Activated T-cell treated with anti-CD3 and anti-CD28 coated beads, Interleukin-2, amount 50 U/mL, for 24 hours (primary cell): ENCODE measurements at regions not wholly inside any gene's neighbourhood (a gene's known extent, or its start where the extent isn't known, plus 50 kb on each side); places are given as distances from the start of the nearest gene placed in this dataset.
"Not testable (repeated sequence)": the region's sequence is repeated elsewhere in the genome, so short reads cannot be mapped to it uniquely, and the experiment has no call there.

Experiments used
- DNase-seq: peaks from one replicate; pipeline ENCODE4 v3.0.0-alpha.2; 2020
- H3K27ac Mint-ChIP-seq: 2 replicates; pipeline ENCODE4 v1.8.0; 2020; ENCODE audit warnings: mild to moderate bottlenecking, mixed read lengths
- H3K27me3 Mint-ChIP-seq: 2 replicates; pipeline ENCODE4 v1.8.0; 2020; ENCODE audit warnings: mixed read lengths
- H3K36me3 Mint-ChIP-seq: 2 replicates; pipeline ENCODE4 v1.8.0; 2020; ENCODE audit warnings: low read depth, mixed read lengths
- H3K4me1 Mint-ChIP-seq: 2 replicates; pipeline ENCODE4 v1.8.0; 2020; ENCODE audit warnings: low read depth, mixed read lengths
- H3K4me3 Mint-ChIP-seq: 2 replicates; pipeline ENCODE4 v1.8.0; 2020; ENCODE audit warnings: mild to moderate bottlenecking, moderate library complexity, mixed read lengths
- H3K9me3 Mint-ChIP-seq: 2 replicates; pipeline ENCODE4 v1.8.0; 2020; ENCODE audit warnings: mixed read lengths

- H3K27ac Mint-ChIP-seq = no peak overlapping the region
- no peak for DNase-seq
- no peaks in the 10 kb centered on the region for H3K36me3 Mint-ChIP-seq
- no peaks in the 10 kb centered on the region for H3K9me3 Mint-ChIP-seq
- no peak overlapping the region for H3K4me3 Mint-ChIP-seq
- no peaks in the 10 kb centered on the region for H3K4me1 Mint-ChIP-seq
- H3K27me3 Mint-ChIP-seq = peaks cover 4% of the 10 kb centered on the region
Observed at GRCh38 chr11:71097506-71098240, 154.7 kb downstream of the SHANK2 start.

- no peak for DNase-seq
- Mint-ChIP-seq H3K27me3 (peaks cover 4% of the 10 kb centered on the region), H3K36me3 (no peaks in the 10 kb centered on the region), H3K9me3 (no peaks in the 10 kb centered on the region), H3K4me3 (no peak overlapping the region), H3K4me1 (no peaks in the 10 kb centered on the region), H3K27ac (no peak overlapping the region)
Observed at GRCh38 chr11:71096751-71097388, 155.5 kb downstream of the SHANK2 start.

GRCh38 chr11:71095294-71095850 is 157.0 kb downstream of the SHANK2 start:
- Mint-ChIP-seq H3K4me3 (no peak overlapping the region), H3K4me1 (no peaks in the 10 kb centered on the region), H3K27ac (no peak overlapping the region), H3K9me3 (no peaks in the 10 kb centered on the region), H3K36me3 (no peaks in the 10 kb centered on the region), H3K27me3 (peaks cover 4% of the 10 kb centered on the region)
- no peak for DNase-seq

GRCh38 chr11:71094296-71095077 is 157.9 kb downstream of the SHANK2 start:
- H3K36me3 Mint-ChIP-seq = no peaks in the 10 kb centered on the region
- H3K9me3 Mint-ChIP-seq = no peaks in the 10 kb centered on the region
- H3K4me1 Mint-ChIP-seq = no peaks in the 10 kb centered on the region
- H3K27me3 Mint-ChIP-seq = peaks cover 4% of the 10 kb centered on the region
- no peak overlapping the region for H3K27ac Mint-ChIP-seq
- no peak for DNase-seq
- no peak overlapping the region for H3K4me3 Mint-ChIP-seq

GRCh38 chr11:71093783-71094182 is 158.6 kb downstream of the SHANK2 start:
- no peaks in the 10 kb centered on the region for H3K4me1 Mint-ChIP-seq
- H3K4me3 Mint-ChIP-seq = no peak overlapping the region
- no peaks in the 10 kb centered on the region for H3K9me3 Mint-ChIP-seq
- H3K27me3 Mint-ChIP-seq = peaks cover 4% of the 10 kb centered on the region
- DNase-seq = no peak
- no peaks in the 10 kb centered on the region for H3K36me3 Mint-ChIP-seq
- no peak overlapping the region for H3K27ac Mint-ChIP-seq

- Mint-ChIP-seq H3K4me1 (no peaks in the 10 kb centered on the region), H3K27ac (no peak overlapping the region), H3K4me3 (no peak overlapping the region), H3K27me3 (peaks cover 4% of the 10 kb centered on the region), H3K9me3 (no peaks in the 10 kb centered on the region), H3K36me3 (no peaks in the 10 kb centered on the region)
- DNase-seq = no peak
Observed at GRCh38 chr11:71091506-71092265, 160.7 kb downstream of the SHANK2 start.

GRCh38 chr11:71089571-71089970 is 162.8 kb downstream of the SHANK2 start:
- H3K4me1 Mint-ChIP-seq = no peaks in the 10 kb centered on the region
- no peak overlapping the region for H3K4me3 Mint-ChIP-seq
- H3K36me3 Mint-ChIP-seq = no peaks in the 10 kb centered on the region
- H3K9me3 Mint-ChIP-seq = no peaks in the 10 kb centered on the region
- no peak for DNase-seq
- H3K27ac Mint-ChIP-seq = no peak overlapping the region
- peaks cover 4% of the 10 kb centered on the region for H3K27me3 Mint-ChIP-seq

GRCh38 chr11:71088314-71089215 is 163.8 kb downstream of the SHANK2 start:
- DNase-seq, H3K4me1 Mint-ChIP-seq, H3K27ac Mint-ChIP-seq: not testable (repeated sequence)

GRCh38 chr11:71086687-71087258 is 165.6 kb downstream of the SHANK2 start:
- Mint-ChIP-seq H3K4me3 (no peak overlapping the region), H3K9me3 (no peaks in the 10 kb centered on the region), H3K36me3 (no peaks in the 10 kb centered on the region)

More at GRCh38 chr11:71088314-71089215, 163.8 kb downstream of the SHANK2 start:
- not testable (repeated sequence) for H3K4me3 Mint-ChIP-seq, H3K36me3 Mint-ChIP-seq, H3K27me3 Mint-ChIP-seq, H3K9me3 Mint-ChIP-seq

GRCh38 chr11:71084306-71085012 is 167.9 kb downstream of the SHANK2 start:
- peaks cover 10% of the 10 kb centered on the region for H3K27me3 Mint-ChIP-seq
- no peaks in the 10 kb centered on the region for H3K9me3 Mint-ChIP-seq
- no peak overlapping the region for H3K27ac Mint-ChIP-seq
- H3K4me1 Mint-ChIP-seq = no peaks in the 10 kb centered on the region
- DNase-seq = no peak
- no peaks in the 10 kb centered on the region for H3K36me3 Mint-ChIP-seq
- no peak overlapping the region for H3K4me3 Mint-ChIP-seq

More at GRCh38 chr11:71086687-71087258, 165.6 kb downstream of the SHANK2 start:
- H3K27me3 Mint-ChIP-seq = no peaks in the 10 kb centered on the region
- H3K4me1 Mint-ChIP-seq = no peaks in the 10 kb centered on the region
- no peak for DNase-seq
- no peak overlapping the region for H3K27ac Mint-ChIP-seq

- no peak for DNase-seq
- Mint-ChIP-seq H3K27me3 (peaks cover 16% of the 10 kb centered on the region), H3K27ac (no peak overlapping the region), H3K4me1 (no peaks in the 10 kb centered on the region), H3K4me3 (no peak overlapping the region), H3K36me3 (no peaks in the 10 kb centered on the region), H3K9me3 (no peaks in the 10 kb centered on the region)
Observed at GRCh38 chr11:71083105-71083504, 169.3 kb downstream of the SHANK2 start.

- H3K4me1 Mint-ChIP-seq = no peaks in the 10 kb centered on the region
- no peaks in the 10 kb centered on the region for H3K36me3 Mint-ChIP-seq
- peaks cover 16% of the 10 kb centered on the region for H3K27me3 Mint-ChIP-seq
- no peak overlapping the region for H3K4me3 Mint-ChIP-seq
- DNase-seq = no peak
- no peak overlapping the region for H3K27ac Mint-ChIP-seq
- H3K9me3 Mint-ChIP-seq = no peaks in the 10 kb centered on the region
Observed at GRCh38 chr11:71082454-71082853, 169.9 kb downstream of the SHANK2 start.
